SK-N-SH (cell line): ENCODE measurements at regions not wholly inside any gene's neighbourhood (a gene's known extent, or its start where the extent isn't known, plus 50 kb on each side); places are given as distances from the start of the nearest gene placed in this dataset.

Source experiments
- CTCF ChIP-seq: fragments of 200-600 bp; sonication (generic); IDR thresholded peaks from 2 replicates; pipeline ENCODE4 v1.6.1; 2017; ENCODE audit warnings: antibody characterized with exemption, mild to moderate bottlenecking, moderate library complexity
- EP300 ChIP-seq, 2 experiments: IDR thresholded peaks; 2 replicates each; pipeline versions ENCODE4 v1.4.0 to v1.6.1; 2012; ENCODE audit warnings: borderline replicate concordance in 1 of 2, low read depth in 1 of 2, low read length in 1 of 2
- EZH2phosphoT487 ChIP-seq: fragments of 200-600 bp; sonication (generic); IDR thresholded peaks from 2 replicates; pipeline ENCODE4 v1.6.1; 2017; ENCODE audit warnings: low read depth, mixed run types, mild to moderate bottlenecking, antibody characterized with exemption, moderate library complexity, borderline replicate concordance
- FOXJ3 ChIP-seq: sonication (generic); formaldehyde crosslinking; IDR thresholded peaks from 2 replicates; pipeline ENCODE4 v1.5.1; 2020; ENCODE audit warnings: mild to moderate bottlenecking, missing genetic modification reagents
- FOXM1 ChIP-seq: IDR thresholded peaks from 2 replicates; pipeline ENCODE4 v1.4.0; 2012; ENCODE audit warnings: low read depth, mild to moderate bottlenecking
- IRF3 ChIP-seq: fragments of 150-350 bp; IDR thresholded peaks from 2 replicates; pipeline ENCODE4 v1.6.1; 2016; ENCODE audit warnings: mild to moderate bottlenecking, low read depth, low read length
- MXI1 ChIP-seq: IDR thresholded peaks from 2 replicates; pipeline ENCODE4 v1.6.1; 2012; ENCODE audit warnings: mild to moderate bottlenecking, low read depth, low read length, improper control_type of control experiment
- NFIC ChIP-seq: IDR thresholded peaks from 2 replicates; pipeline ENCODE4 v1.4.0; 2012; ENCODE audit warnings: borderline replicate concordance
- POLR2AphosphoS5 ChIP-seq: IDR thresholded peaks from 2 replicates; pipeline ENCODE4 v1.6.1; 2012; ENCODE audit warnings: low read depth, low read length
- TCF12 ChIP-seq: IDR thresholded peaks from 2 replicates; pipeline ENCODE4 v1.4.0; 2012

GRCh38 chr4:101411926-101412325 is 64.6 kb upstream of the PPP3CA start:
- TF ChIP-seq EP300 (IDR thresholded peaks at IDR 0.05; ENCODE audit: borderline replicate concordance in 1 of 2, low read depth in 1 of 2, low read length in 1 of 2) (no peak), NFIC (no peak), POLR2AphosphoS5 (no peak), CTCF (no peak), MXI1 (no peak), FOXM1 (no peak), EZH2phosphoT487 (no peak), TCF12 (no peak), FOXJ3 (CRISPR knock-in tag) (no peak), IRF3 (no peak)
